GM12874 (cell line): ENCODE measurements at regions not wholly inside any gene's neighbourhood (a gene's known extent, or its start where the extent isn't known, plus 50 kb on each side); places are given as distances from the start of the nearest gene placed in this dataset.

Source experiments
- CTCF ChIP-seq: IDR thresholded peaks from 2 replicates; pipeline ENCODE4 v1.5.1; 2011; ENCODE audit warnings: low read depth, mild to moderate bottlenecking, control low read depth, low read length, moderate library complexity; ENCODE audit not compliant: insufficient read depth

- TF ChIP-seq CTCF = no peak
Measured at GRCh38 chr13:87903553-87903952, 232.4 kb downstream of the SLITRK5 start.

- no peak for TF ChIP-seq CTCF
Measured at GRCh38 chr13:87906411-87906810, 235.2 kb downstream of the SLITRK5 start.

- no peak for TF ChIP-seq CTCF
Measured at GRCh38 chr13:87907202-87907601, 236.0 kb downstream of the SLITRK5 start.

GRCh38 chr13:87919956-87920355, 248.8 kb downstream of the SLITRK5 start:
- TF ChIP-seq CTCF = no peak

- TF ChIP-seq CTCF = no peak
Measured at GRCh38 chr13:87923753-87924152, 252.6 kb downstream of the SLITRK5 start.

- no peak for TF ChIP-seq CTCF
Measured at GRCh38 chr13:87925006-87925405, 253.8 kb downstream of the SLITRK5 start.

- no peak for TF ChIP-seq CTCF
Measured at GRCh38 chr13:87940776-87941175, 269.6 kb downstream of the SLITRK5 start.

GRCh38 chr13:87941226-87941625, 270.1 kb downstream of the SLITRK5 start:
- no peak for TF ChIP-seq CTCF
